Cardiac fibroblast (primary cell): ENCODE measurements at regions not wholly inside any gene's neighbourhood (a gene's known extent, or its start where the extent isn't known, plus 50 kb on each side); places are given as distances from the start of the nearest gene placed in this dataset.

Experiments
- DNase-seq, 2 donors: peaks; one replicate each; pipeline versions ENCODE4 v3.0.0 to v3.0.0-alpha.2; 2010; ENCODE audit warnings: low read depth in 2 of 2
- H3K4me3 ChIP-seq, 2 donors: replicated peaks in 1 of 2; 1 replicate in 1 of 2; 2 replicates in 1 of 2; pipeline ENCODE4 v1.5.1; 2011; ENCODE audit warnings: low read depth in 2 of 2, low read length in 2 of 2, mild to moderate bottlenecking in 2 of 2, moderate library complexity in 1 of 2
- TF ChIP-seq, protein P1 (sequence below): IDR thresholded peaks from one replicate; pipeline ENCODE4 v1.5.1; 2011; ENCODE audit warnings: low read depth, mild to moderate bottlenecking, low read length, inconsistent platforms

DNA sequence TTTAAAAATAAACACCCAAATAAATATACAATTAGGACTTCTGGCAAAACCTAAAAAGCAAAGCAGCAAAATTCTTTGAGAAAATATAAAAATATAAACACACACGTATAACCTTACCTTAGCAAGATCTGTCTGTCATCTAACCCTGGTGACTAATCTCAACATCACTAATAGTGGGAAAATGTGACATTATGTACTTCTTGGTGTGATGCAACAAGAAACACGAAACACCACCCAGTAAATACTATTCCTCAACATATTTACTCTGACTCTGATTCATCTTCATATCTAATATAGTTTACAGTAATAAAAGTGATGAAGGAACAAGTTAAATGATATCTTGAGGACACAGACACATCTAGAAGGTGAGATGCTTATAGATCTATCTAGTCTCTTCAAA, 332.6 kb upstream of the MANEA start:
- DNase-seq = peak in 1 of 2 donors; percentile 69
- H3K4me3 ChIP-seq = no peak overlapping the region
- TF ChIP-seq, protein P1, sequence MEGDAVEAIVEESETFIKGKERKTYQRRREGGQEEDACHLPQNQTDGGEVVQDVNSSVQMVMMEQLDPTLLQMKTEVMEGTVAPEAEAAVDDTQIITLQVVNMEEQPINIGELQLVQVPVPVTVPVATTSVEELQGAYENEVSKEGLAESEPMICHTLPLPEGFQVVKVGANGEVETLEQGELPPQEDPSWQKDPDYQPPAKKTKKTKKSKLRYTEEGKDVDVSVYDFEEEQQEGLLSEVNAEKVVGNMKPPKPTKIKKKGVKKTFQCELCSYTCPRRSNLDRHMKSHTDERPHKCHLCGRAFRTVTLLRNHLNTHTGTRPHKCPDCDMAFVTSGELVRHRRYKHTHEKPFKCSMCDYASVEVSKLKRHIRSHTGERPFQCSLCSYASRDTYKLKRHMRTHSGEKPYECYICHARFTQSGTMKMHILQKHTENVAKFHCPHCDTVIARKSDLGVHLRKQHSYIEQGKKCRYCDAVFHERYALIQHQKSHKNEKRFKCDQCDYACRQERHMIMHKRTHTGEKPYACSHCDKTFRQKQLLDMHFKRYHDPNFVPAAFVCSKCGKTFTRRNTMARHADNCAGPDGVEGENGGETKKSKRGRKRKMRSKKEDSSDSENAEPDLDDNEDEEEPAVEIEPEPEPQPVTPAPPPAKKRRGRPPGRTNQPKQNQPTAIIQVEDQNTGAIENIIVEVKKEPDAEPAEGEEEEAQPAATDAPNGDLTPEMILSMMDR = no peak

DNA sequence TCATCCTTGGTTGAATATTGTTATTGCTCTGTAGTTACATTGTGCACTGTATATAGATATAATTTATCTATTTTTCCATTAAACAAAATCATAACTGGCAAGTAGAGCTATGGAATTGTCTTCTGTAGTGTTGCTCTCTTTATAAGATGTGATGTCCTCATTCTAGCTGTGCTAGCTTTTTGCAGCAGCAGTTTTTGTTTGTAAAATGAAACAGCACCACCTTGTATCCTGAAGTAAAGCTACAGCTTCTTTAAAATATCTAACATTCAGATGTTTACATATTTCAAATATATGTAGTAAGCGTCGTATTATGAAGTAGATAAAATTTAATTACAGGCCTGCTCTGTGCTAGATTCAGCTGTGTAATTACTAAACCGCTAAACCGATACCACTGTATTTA, 328.8 kb upstream of the MANEA start:
- DNase-seq = peak; percentile 6 to 29
- TF ChIP-seq, protein P1 = no peak
- no peak overlapping the region for H3K4me3 ChIP-seq

DNA sequence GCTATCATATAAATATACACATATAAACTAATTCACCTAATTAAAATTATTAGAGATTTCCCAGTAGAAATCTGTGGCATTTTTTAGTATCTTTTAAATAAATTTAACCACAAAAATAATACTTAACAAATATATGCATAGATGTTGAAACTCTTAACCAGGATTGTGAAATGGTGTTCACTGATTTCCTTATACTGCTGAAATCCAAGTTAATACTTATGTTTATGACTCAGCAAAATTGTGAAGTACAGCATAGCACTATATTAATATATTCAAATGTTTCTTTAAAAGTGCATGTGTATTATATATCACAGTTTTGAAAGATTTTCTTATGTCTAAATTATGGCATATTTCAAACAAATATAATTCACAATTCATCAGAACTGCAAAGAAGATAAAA, 328.2 kb upstream of the MANEA start:
- peak; percentile 66 to 81 for DNase-seq
- no peak overlapping the region for H3K4me3 ChIP-seq

DNA sequence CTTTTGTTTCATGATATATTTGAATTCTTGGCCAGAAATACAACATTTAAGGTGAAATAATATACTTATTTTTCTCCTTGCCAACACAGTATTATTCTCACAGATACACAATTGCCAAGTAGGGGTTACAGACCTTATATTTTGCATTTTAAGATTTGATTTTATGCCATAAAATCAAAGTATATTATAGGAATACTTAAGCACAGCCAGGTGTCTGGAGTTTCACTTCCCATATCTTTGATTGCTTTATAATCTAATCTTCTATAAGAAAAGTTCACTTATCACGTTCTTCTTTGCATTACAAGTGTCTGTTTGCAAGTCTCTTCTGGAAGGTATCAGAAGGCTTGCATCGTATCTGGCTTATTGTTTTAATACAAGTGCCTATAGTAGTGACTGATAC, 327.7 kb upstream of the MANEA start:
- no peak for DNase-seq
- no peak overlapping the region for H3K4me3 ChIP-seq
- TF ChIP-seq, protein P1 = no peak

More for the DNA sequence above, 328.2 kb upstream of the MANEA start:
- TF ChIP-seq, protein P1 = no peak

DNA sequence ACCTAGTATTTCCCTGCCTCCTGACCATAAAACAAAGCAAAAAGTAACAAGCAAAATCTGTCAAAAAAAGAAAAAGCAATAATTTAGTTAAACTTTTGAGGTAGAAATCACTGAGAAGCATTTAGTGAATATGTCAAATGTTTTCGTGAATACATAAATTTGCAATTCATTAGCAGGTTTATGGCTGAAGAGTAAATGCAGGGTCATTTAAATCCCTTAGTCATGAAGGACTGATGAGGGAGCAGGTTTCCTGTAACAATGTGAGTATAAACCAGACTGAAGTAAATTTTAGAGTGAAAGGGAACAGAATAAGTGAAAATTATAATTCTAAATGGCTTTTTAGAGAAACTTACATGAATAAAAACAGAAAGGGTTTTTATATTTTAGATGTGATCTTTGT, 313.5 kb upstream of the MANEA start:
- no peak overlapping the region for H3K4me3 ChIP-seq
- DNase-seq = no peak
- TF ChIP-seq, protein P1 = no peak

DNA sequence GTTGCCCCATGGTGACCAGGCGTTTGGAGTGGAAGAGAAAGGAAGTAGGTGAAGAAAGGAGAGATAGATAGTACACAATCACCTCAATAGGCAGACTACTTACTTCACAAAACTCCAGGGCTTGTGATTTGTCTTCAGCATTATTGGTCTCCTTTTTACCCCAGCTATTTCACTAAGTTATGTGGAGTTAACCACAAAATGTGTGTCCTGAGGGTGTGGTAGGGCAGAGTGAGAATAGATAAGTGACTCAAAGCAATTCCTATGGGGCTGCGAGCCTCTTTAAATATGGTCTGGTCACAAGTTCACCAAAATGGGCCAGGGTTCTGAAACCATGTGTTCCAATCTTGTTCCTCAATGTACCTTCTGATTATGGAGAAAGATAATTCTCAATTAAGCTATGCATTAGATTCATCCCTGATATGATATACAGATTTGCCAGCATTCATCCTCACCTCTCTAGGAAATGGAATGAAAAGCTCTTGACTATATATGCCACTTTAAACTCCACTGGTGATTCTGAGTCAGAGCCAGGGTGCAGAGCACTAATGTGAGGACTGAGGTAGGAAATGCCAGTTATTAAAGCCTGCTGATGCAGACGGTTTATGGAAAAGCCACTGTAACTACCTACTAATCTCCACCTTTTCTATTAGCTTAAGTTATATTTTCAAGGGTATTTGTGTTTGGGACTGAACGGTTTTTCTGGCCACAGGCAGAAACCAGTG, 310.6 kb upstream of the MANEA start:
- peak in 1 of 2 donors; percentile 22 for DNase-seq
- no peak overlapping the region for H3K4me3 ChIP-seq
- TF ChIP-seq, protein P1 = no peak

DNA sequence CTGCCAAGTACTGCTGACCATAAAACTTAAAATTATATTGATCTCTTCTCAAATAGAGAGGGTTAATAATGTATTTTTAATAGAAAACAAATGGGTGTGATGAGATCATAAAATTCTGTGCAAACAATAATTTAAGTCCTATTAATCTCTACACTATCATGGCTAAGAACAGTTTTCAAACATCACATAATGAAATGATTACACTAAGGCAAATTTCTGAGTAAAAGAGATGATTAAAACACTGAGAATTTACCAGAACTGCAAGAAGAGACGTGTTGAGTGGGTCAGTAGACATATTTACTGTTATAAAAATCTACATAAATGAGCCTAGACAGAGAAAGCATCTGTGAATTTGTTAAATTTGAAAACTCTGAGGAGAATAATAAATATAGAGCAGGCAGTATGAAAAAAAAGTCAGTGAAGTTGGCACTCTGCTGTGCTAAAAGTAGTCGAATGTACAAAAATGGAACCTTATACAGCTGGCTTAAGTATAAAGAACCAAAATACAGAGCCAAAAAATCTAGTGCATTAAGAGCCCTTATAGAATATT, 302.6 kb upstream of the MANEA start:
- TF ChIP-seq, protein P1 = no peak
- DNase-seq = no peak
- no peak overlapping the region for H3K4me3 ChIP-seq
